Osteoblast (primary cell): ENCODE measurements at regions not wholly inside any gene's neighbourhood (a gene's known extent, or its start where the extent isn't known, plus 50 kb on each side); places are given as distances from the start of the nearest gene placed in this dataset.

ENCODE experiments used
- DNase-seq: peaks from one replicate; pipeline ENCODE4 v3.0.0; 2011; ENCODE audit warnings: low spot score, mixed read lengths; ENCODE audit not compliant: insufficient read length; ENCODE audit errors: missing footprints
- H2AFZ ChIP-seq: 2 replicates; pipeline ENCODE4 v1.6.0; 2011; ENCODE audit warnings: mild to moderate bottlenecking, low read length
- H3K27ac ChIP-seq: 2 replicates; pipeline ENCODE4 v1.5.1; 2011; ENCODE audit warnings: mild to moderate bottlenecking, low read depth, low read length, moderate library complexity
- H3K27me3 ChIP-seq: 2 replicates; pipeline ENCODE4 v1.6.0; 2012; ENCODE audit warnings: mild to moderate bottlenecking, control low read depth, inconsistent platforms, low read length, moderate library complexity; ENCODE audit not compliant: insufficient read depth
- H3K36me3 ChIP-seq: 2 replicates; pipeline ENCODE4 v1.5.1; 2011; ENCODE audit warnings: mild to moderate bottlenecking, low read length, control low read depth, moderate library complexity; ENCODE audit not compliant: insufficient read depth
- H3K4me1 ChIP-seq: 2 replicates; pipeline ENCODE4 v1.5.1; 2011; ENCODE audit warnings: mild to moderate bottlenecking, low read length, control low read depth, moderate library complexity; ENCODE audit not compliant: insufficient read depth
- H3K4me2 ChIP-seq: 2 replicates; pipeline ENCODE4 v1.6.0; 2011; ENCODE audit warnings: mild to moderate bottlenecking, low read length; ENCODE audit not compliant: insufficient read depth
- H3K4me3 ChIP-seq: fragments of 200-600 bp; sonication (generic); 3 replicates; pipeline ENCODE4 v1.5.1; 2012; ENCODE audit warnings: mild to moderate bottlenecking, low read length, inconsistent platforms; ENCODE audit not compliant: insufficient read depth
- H3K79me2 ChIP-seq: 2 replicates; pipeline ENCODE4 v1.6.0; 2012; ENCODE audit warnings: mild to moderate bottlenecking, low read length, control low read depth, inconsistent platforms; ENCODE audit not compliant: insufficient read depth
- H3K9me3 ChIP-seq: 2 replicates; pipeline ENCODE4 v1.5.1; 2011; ENCODE audit warnings: low read depth, low read length, control low read depth
- H4K20me1 ChIP-seq: 2 replicates; pipeline ENCODE4 v1.6.0; 2012; ENCODE audit warnings: mild to moderate bottlenecking, low read length, control low read depth; ENCODE audit not compliant: insufficient read depth
- CTCF ChIP-seq: IDR thresholded peaks from 2 replicates; pipeline ENCODE4 v1.5.1; 2011; ENCODE audit warnings: mild to moderate bottlenecking, low read depth, low read length, moderate library complexity; ENCODE audit errors: extremely low read depth

- no peak overlapping the region for H3K4me2 ChIP-seq
- H2AFZ ChIP-seq: no peak overlapping the region
- no peaks in the 10 kb centered on the region for H3K27me3 ChIP-seq
- H3K9me3 ChIP-seq: no peaks in the 10 kb centered on the region
- no peaks in the 10 kb centered on the region for H3K79me2 ChIP-seq
- H3K36me3 ChIP-seq: no peaks in the 10 kb centered on the region
- no peak for TF ChIP-seq CTCF
- H4K20me1 ChIP-seq: no peaks in the 10 kb centered on the region
- no peak overlapping the region for H3K4me3 ChIP-seq
- H3K27ac ChIP-seq: no peak overlapping the region
- DNase-seq: no peak
- peaks cover 23% of the 10 kb centered on the region for H3K4me1 ChIP-seq
Measured at GRCh38 chr2:173648816-173649215, 294.1 kb downstream of the CDCA7 start.

- Histone ChIP-seq H4K20me1 (no peaks in the 10 kb centered on the region), H3K36me3 (no peaks in the 10 kb centered on the region), H2AFZ (peak overlapping the region; percentile 82), H3K27me3 (no peaks in the 10 kb centered on the region), H3K4me1 (peaks cover 15% of the 10 kb centered on the region), H3K4me2 (no peak overlapping the region), H3K4me3 (no peak overlapping the region), H3K9me3 (no peaks in the 10 kb centered on the region), H3K27ac (no peak overlapping the region), H3K79me2 (no peaks in the 10 kb centered on the region)
- DNase-seq: no peak
- TF ChIP-seq CTCF: no peak
Measured at GRCh38 chr2:173649527-173650219, 295.0 kb downstream of the CDCA7 start.

- H3K36me3 ChIP-seq: no peaks in the 10 kb centered on the region
- no peaks in the 10 kb centered on the region for H4K20me1 ChIP-seq
- no peak for DNase-seq
- no peak overlapping the region for H3K4me2 ChIP-seq
- H3K79me2 ChIP-seq: no peaks in the 10 kb centered on the region
- no peak overlapping the region for H2AFZ ChIP-seq
- no peaks in the 10 kb centered on the region for H3K27me3 ChIP-seq
- no peak for TF ChIP-seq CTCF
- H3K9me3 ChIP-seq: no peaks in the 10 kb centered on the region
- peaks cover 15% of the 10 kb centered on the region for H3K4me1 ChIP-seq
- peak overlapping the region; percentile 94 for H3K27ac ChIP-seq
- H3K4me3 ChIP-seq: no peak overlapping the region
Measured at GRCh38 chr2:173651891-173652290, 297.2 kb downstream of the CDCA7 start.

GRCh38 chr2:173652311-173652710 lies 297.6 kb downstream of the CDCA7 start:
- no peaks in the 10 kb centered on the region for H3K9me3 ChIP-seq

More at GRCh38 chr2:173652311-173652710, 297.6 kb downstream of the CDCA7 start:
- peaks cover 15% of the 10 kb centered on the region for H3K4me1 ChIP-seq
- no peaks in the 10 kb centered on the region for H4K20me1 ChIP-seq
- H2AFZ ChIP-seq: no peak overlapping the region
- peak overlapping the region; percentile 67 for H3K4me2 ChIP-seq
- H3K4me3 ChIP-seq: peak overlapping the region; percentile 40
- H3K36me3 ChIP-seq: no peaks in the 10 kb centered on the region
- peak; percentile 46 for DNase-seq
- no peaks in the 10 kb centered on the region for H3K27me3 ChIP-seq
- H3K27ac ChIP-seq: peak overlapping the region; percentile 94
- TF ChIP-seq CTCF: no peak
- H3K79me2 ChIP-seq: no peaks in the 10 kb centered on the region
